ENCODE measurements at regions not wholly inside any gene's neighbourhood (a gene's known extent, or its start where the extent isn't known, plus 50 kb on each side); places are given as distances from the start of the nearest gene placed in this dataset.

DNA sequence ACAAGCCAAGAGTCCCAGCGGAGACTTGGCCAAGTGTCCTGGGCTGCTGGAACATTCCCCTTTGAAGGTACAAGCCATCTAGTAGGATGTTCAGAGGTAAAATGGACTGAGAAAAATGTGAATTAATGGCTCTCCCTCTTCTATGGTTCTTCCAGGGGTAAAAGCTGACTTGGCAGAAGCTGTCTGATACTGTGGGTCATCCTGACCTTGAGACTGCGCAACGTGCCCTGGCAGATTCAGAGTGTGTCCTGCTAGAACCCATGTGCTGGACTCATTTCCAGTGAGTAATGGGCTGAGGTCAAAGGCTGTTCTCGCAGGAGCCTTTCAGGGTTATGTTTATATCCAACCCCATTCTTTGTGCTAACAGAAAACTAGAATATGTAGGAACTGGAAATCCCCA, 423.0 kb upstream of the CD180 start:
- intact Hi-C loops (cut with DNase I) = no loop called here
- Histone ChIP-seq H3K27me3 (no peaks in the 10 kb centered on the region), H3K9me3 (no peaks in the 10 kb centered on the region), H3K4me3 (replicated peaks in 1 of 3) (no peak overlapping the region), H3K4me1 (peaks cover 0 to 9% of the 10 kb centered on the region in 2 donors), H3K27ac (no peak overlapping the region), H3K36me3 (no peaks in the 10 kb centered on the region)
- TF ChIP-seq, protein P1, sequence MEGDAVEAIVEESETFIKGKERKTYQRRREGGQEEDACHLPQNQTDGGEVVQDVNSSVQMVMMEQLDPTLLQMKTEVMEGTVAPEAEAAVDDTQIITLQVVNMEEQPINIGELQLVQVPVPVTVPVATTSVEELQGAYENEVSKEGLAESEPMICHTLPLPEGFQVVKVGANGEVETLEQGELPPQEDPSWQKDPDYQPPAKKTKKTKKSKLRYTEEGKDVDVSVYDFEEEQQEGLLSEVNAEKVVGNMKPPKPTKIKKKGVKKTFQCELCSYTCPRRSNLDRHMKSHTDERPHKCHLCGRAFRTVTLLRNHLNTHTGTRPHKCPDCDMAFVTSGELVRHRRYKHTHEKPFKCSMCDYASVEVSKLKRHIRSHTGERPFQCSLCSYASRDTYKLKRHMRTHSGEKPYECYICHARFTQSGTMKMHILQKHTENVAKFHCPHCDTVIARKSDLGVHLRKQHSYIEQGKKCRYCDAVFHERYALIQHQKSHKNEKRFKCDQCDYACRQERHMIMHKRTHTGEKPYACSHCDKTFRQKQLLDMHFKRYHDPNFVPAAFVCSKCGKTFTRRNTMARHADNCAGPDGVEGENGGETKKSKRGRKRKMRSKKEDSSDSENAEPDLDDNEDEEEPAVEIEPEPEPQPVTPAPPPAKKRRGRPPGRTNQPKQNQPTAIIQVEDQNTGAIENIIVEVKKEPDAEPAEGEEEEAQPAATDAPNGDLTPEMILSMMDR (IDR thresholded peaks at IDR 0.05) = no peak
- TF ChIP-seq POLR2A (IDR thresholded peaks at IDR 0.05) = no peak
- no peak for DNase-seq
- WGBS, 2 donors = 88 to 89% methylated on average over 4 of the region's 4 CpGs

- TF ChIP-seq POLR2A (IDR thresholded peaks at IDR 0.05) = no peak
- TF ChIP-seq, protein P1 (IDR thresholded peaks at IDR 0.05) = no peak
- Histone ChIP-seq H3K27me3 (no peaks in the 10 kb centered on the region), H3K36me3 (no peaks in the 10 kb centered on the region), H3K4me1 (peaks cover 0 to 9% of the 10 kb centered on the region in 2 donors), H3K27ac (no peak overlapping the region), H3K9me3 (no peaks in the 10 kb centered on the region), H3K4me3 (replicated peaks in 1 of 3) (no peak overlapping the region)
- no peak for DNase-seq
- intact Hi-C loops (cut with DNase I) = no loop called here
Measured at GRCh38 chr5:67619235-67619634, 422.6 kb upstream of the CD180 start.

DNA sequence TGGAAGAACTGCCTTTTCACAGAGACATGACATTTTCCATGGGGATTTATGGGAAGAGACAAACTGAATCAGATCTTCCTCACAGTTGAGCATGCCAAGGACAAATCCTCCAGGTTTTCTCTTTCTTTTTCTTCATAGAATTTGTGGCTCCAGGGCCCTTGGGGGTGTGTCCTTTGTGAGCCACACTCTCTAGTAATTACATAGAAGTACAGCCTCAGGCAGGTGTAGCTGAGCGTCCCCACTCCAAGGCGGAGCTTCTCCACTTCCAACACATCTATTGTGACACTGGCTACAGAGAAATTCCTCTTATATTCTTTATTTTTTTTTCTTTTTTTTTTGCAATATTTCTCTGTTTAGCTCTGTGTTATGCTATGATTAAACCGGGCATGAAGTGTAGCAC, 420.5 kb upstream of the CD180 start:
- no peak for DNase-seq
- Histone ChIP-seq H3K4me1 (peaks cover 0 to 9% of the 10 kb centered on the region in 2 donors), H3K27ac (no peak overlapping the region), H3K27me3 (no peaks in the 10 kb centered on the region), H3K9me3 (no peaks in the 10 kb centered on the region), H3K36me3 (no peaks in the 10 kb centered on the region), H3K4me3 (replicated peaks in 1 of 3) (no peak overlapping the region)
- WGBS, 2 donors = 91 to 94% methylated on average over 3 of the region's 3 CpGs
- TF ChIP-seq POLR2A (IDR thresholded peaks at IDR 0.05) = no peak
- TF ChIP-seq, protein P1 (IDR thresholded peaks at IDR 0.05) = no peak
- intact Hi-C loops (cut with DNase I) = no loop called here

DNA sequence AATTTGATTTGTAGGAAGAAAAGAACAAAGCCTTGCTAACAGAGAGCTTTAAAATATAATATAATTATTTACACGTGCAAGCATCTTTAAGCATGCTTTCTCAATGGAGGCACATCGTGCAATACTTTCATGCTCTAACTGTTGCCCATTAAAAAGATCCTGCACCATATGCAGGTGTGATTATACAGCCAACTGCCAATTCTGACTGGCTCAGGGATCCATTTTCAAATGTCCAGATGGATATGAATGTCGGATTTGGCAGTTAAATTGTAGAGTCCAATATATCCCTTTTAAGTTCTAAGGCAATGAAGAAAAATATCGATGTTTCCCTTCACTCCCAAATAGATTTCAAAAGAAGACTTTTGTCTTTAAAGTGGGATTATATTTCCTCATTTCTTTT, 416.4 kb upstream of the CD180 start:
- H3K27ac ChIP-seq = no peak overlapping the region
- DNase-seq = no peak
- 93 to 95% methylated on average over 4 of the region's 4 CpGs for WGBS, 2 donors
- no peaks in the 10 kb centered on the region for H3K36me3 ChIP-seq
- no peaks in the 10 kb centered on the region for H3K9me3 ChIP-seq
- TF ChIP-seq POLR2A (IDR thresholded peaks at IDR 0.05) = no peak
- TF ChIP-seq, protein P1 (IDR thresholded peaks at IDR 0.05) = no peak
- no peak overlapping the region for H3K4me3 ChIP-seq (replicated peaks in 1 of 3)
- intact Hi-C loops (cut with DNase I) = no loop called here
- H3K4me1 ChIP-seq = no peaks in the 10 kb centered on the region
- H3K27me3 ChIP-seq = no peaks in the 10 kb centered on the region

- intact Hi-C loops (cut with DNase I) = no loop called here
- Histone ChIP-seq H3K9me3 (no peaks in the 10 kb centered on the region), H3K27ac (no peak overlapping the region), H3K27me3 (no peaks in the 10 kb centered on the region), H3K36me3 (no peaks in the 10 kb centered on the region), H3K4me1 (no peaks in the 10 kb centered on the region), H3K4me3 (replicated peaks in 1 of 3) (no peak overlapping the region)
- DNase-seq = no peak
- WGBS, 2 donors = 90 to 97% methylated on average over 6 of the region's 6 CpGs
- TF ChIP-seq, protein P1 (IDR thresholded peaks at IDR 0.05) = no peak
- TF ChIP-seq POLR2A (IDR thresholded peaks at IDR 0.05) = no peak
Measured at GRCh38 chr5:67610186-67610912, 413.8 kb upstream of the CD180 start.
